ENCODE measurements at regions not wholly inside any gene's neighbourhood (a gene's known extent, or its start where the extent isn't known, plus 50 kb on each side); places are given as distances from the start of the nearest gene placed in this dataset.

DNA sequence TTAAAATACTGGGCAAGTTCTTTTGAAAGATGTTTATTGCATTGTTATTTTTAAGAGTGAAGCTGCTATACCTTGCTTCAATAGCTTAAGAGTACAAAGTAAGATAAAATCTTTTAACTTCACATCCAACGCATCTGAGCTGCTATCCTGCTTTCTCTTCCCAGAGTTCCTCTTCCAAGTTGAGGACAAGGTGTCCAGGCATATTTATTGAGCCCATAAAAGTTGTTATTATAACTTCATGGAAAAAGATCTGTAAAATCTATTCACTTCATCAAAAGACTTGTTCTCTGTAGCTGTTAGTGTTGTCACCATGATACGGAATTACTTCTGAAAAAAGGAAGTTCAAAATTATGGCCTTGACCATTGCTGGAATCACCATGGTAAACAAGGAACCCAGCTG is 306.2 kb upstream of the ELAVL2 start:
- Mint-ChIP-seq H3K27me3 (ENCODE audit: insufficient read depth, unreplicated experiment) (no peaks in the 10 kb centered on the region), H3K4me3 (ENCODE audit: unreplicated experiment) (no peak overlapping the region), H3K9me3 (ENCODE audit: unreplicated experiment) (no peaks in the 10 kb centered on the region), H3K36me3 (ENCODE audit: insufficient read depth, unreplicated experiment) (no peaks in the 10 kb centered on the region), H3K4me1 (ENCODE audit: low read depth, unreplicated experiment) (no peaks in the 10 kb centered on the region), H3K27ac (ENCODE audit: unreplicated experiment) (no peak overlapping the region)
- ChIA-PET CTCF (no interaction called here), POLR2A (no interaction called here)
- intact Hi-C loops (cut with micrococcal nuclease; ENCODE audit: unreplicated experiment), result no loop called here
- no TSS peak for BruUV-seq (replicated peaks)
- Histone ChIP-seq H3K27me3 (replicated peaks; ENCODE audit: control insufficient read depth, insufficient read depth, low read length) (no peaks in the 10 kb centered on the region), H3K4me1 (no peaks in the 10 kb centered on the region), H3K9me3 (no peaks in the 10 kb centered on the region), H3K4me3 (ENCODE audit: low read depth, low read length) (no peak overlapping the region), H3K36me3 (ENCODE audit: control insufficient read depth, insufficient read depth, low read length) (no peaks in the 10 kb centered on the region)
- TF ChIP-seq, protein P1, sequence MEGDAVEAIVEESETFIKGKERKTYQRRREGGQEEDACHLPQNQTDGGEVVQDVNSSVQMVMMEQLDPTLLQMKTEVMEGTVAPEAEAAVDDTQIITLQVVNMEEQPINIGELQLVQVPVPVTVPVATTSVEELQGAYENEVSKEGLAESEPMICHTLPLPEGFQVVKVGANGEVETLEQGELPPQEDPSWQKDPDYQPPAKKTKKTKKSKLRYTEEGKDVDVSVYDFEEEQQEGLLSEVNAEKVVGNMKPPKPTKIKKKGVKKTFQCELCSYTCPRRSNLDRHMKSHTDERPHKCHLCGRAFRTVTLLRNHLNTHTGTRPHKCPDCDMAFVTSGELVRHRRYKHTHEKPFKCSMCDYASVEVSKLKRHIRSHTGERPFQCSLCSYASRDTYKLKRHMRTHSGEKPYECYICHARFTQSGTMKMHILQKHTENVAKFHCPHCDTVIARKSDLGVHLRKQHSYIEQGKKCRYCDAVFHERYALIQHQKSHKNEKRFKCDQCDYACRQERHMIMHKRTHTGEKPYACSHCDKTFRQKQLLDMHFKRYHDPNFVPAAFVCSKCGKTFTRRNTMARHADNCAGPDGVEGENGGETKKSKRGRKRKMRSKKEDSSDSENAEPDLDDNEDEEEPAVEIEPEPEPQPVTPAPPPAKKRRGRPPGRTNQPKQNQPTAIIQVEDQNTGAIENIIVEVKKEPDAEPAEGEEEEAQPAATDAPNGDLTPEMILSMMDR (IDR thresholded peaks at IDR 0.05; ENCODE audit: insufficient read depth in 1 of 2, low read depth in 1 of 2, low read length in 1 of 2, severe bottlenecking in 1 of 2, unreplicated experiment in 1 of 2), result no peak
- no peak for DNase-seq

DNA sequence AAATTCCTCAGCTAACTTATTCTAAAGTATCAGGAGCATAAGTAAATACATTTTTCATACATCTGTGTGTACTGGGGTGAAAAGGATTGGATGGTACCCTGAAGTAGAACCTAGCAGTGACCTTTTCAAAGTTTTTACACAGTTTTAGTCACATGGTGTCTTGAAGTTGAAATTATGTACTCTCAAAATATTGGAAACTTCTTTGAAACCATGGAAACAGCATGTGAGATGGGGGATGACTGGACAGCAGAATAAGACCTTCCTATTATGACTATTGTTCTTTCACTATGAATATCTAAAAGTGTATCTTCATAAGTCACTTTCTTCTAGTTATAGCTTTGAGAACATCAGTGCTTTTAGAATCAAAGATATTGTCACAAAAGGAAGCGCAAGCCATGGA is 301.5 kb upstream of the ELAVL2 start:
- ChIA-PET POLR2A (no interaction called here), CTCF (no interaction called here)
- no peaks in the 10 kb centered on the region for H3K36me3 ChIP-seq (ENCODE audit: control insufficient read depth, insufficient read depth, low read length)
- Mint-ChIP-seq H3K27ac (ENCODE audit: unreplicated experiment) (no peak overlapping the region), H3K9me3 (ENCODE audit: unreplicated experiment) (no peaks in the 10 kb centered on the region), H3K36me3 (ENCODE audit: insufficient read depth, unreplicated experiment) (no peaks in the 10 kb centered on the region), H3K4me3 (ENCODE audit: unreplicated experiment) (no peak overlapping the region), H3K27me3 (ENCODE audit: insufficient read depth, unreplicated experiment) (no peaks in the 10 kb centered on the region), H3K4me1 (ENCODE audit: low read depth, unreplicated experiment) (no peaks in the 10 kb centered on the region)
- no peaks in the 10 kb centered on the region for H3K4me1 ChIP-seq
- BruUV-seq (replicated peaks), result no TSS peak
- no peak overlapping the region for H3K4me3 ChIP-seq (ENCODE audit: low read depth, low read length)
- TF ChIP-seq, protein P1 (IDR thresholded peaks at IDR 0.05; ENCODE audit: insufficient read depth in 1 of 2, low read depth in 1 of 2, low read length in 1 of 2, severe bottlenecking in 1 of 2, unreplicated experiment in 1 of 2), result no peak
- intact Hi-C loops (cut with micrococcal nuclease; ENCODE audit: unreplicated experiment), result no loop called here
- H3K27me3 ChIP-seq (replicated peaks; ENCODE audit: control insufficient read depth, insufficient read depth, low read length), result no peaks in the 10 kb centered on the region
- no peaks in the 10 kb centered on the region for H3K9me3 ChIP-seq
- DNase-seq, result no peak

DNA sequence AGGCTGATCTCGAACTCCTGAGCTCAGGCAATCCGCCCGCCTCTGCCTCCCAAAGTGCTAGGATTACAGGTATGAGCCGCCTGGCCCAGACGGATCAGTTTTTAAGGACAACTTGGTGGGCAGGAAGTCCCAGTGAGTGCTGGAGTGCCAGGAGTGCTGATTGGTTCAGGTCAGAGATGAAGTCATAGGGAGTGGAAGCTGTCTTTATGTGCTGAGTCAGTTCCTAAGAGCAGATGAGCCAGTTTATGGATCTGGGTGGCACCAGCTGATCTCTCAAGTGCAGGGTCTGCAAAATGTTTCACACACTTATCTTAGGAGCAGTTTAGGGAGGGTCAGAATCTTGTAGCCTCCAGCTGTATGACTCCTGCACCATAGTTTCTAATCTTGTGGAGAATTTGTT is 292.1 kb upstream of the ELAVL2 start:
- Histone ChIP-seq H3K4me3 (ENCODE audit: low read depth, low read length) (no peak overlapping the region), H3K27me3 (replicated peaks; ENCODE audit: control insufficient read depth, insufficient read depth, low read length) (no peaks in the 10 kb centered on the region), H3K36me3 (ENCODE audit: control insufficient read depth, insufficient read depth, low read length) (no peaks in the 10 kb centered on the region), H3K9me3 (no peaks in the 10 kb centered on the region), H3K4me1 (no peaks in the 10 kb centered on the region)
- TF ChIP-seq, protein P1 (IDR thresholded peaks at IDR 0.05; ENCODE audit: insufficient read depth in 1 of 2, low read depth in 1 of 2, low read length in 1 of 2, severe bottlenecking in 1 of 2, unreplicated experiment in 1 of 2), result no peak
- Mint-ChIP-seq H3K36me3 (ENCODE audit: insufficient read depth, unreplicated experiment) (no peaks in the 10 kb centered on the region), H3K4me1 (ENCODE audit: low read depth, unreplicated experiment) (no peaks in the 10 kb centered on the region), H3K4me3 (ENCODE audit: unreplicated experiment) (no peak overlapping the region), H3K27ac (ENCODE audit: unreplicated experiment) (no peak overlapping the region), H3K9me3 (ENCODE audit: unreplicated experiment) (no peaks in the 10 kb centered on the region), H3K27me3 (ENCODE audit: insufficient read depth, unreplicated experiment) (no peaks in the 10 kb centered on the region)
- intact Hi-C loops (cut with micrococcal nuclease; ENCODE audit: unreplicated experiment), result no loop called here
- BruUV-seq (replicated peaks), result no TSS peak
- ChIA-PET POLR2A (no interaction called here), CTCF (no interaction called here)
- no peak for DNase-seq

Measured in Caco-2 (cell line).